Panc1 (cell line): ENCODE measurements at regions not wholly inside any gene's neighbourhood (a gene's known extent, or its start where the extent isn't known, plus 50 kb on each side); places are given as distances from the start of the nearest gene placed in this dataset.

ENCODE experiments used
- POLR2AphosphoS5 ChIP-seq: IDR thresholded peaks from 2 replicates; pipeline ENCODE4 v1.6.1; 2012; ENCODE audit warnings: mild to moderate bottlenecking, low read depth, low read length, moderate library complexity
- SIN3A ChIP-seq: IDR thresholded peaks from 2 replicates; pipeline ENCODE4 v1.6.1; 2012; ENCODE audit warnings: low read depth, mild to moderate bottlenecking, low read length, moderate library complexity, borderline replicate concordance; ENCODE audit not compliant: insufficient read depth
- TCF7L2 ChIP-seq: IDR thresholded peaks from 2 replicates; pipeline ENCODE4 v1.6.1; 2011; ENCODE audit warnings: mild to moderate bottlenecking, low read depth, low read length, inconsistent platforms
- TF ChIP-seq, protein P1 (sequence below): fragments of 450-650 bp; IDR thresholded peaks from 2 replicates; pipeline ENCODE4 v1.5.1; 2017; ENCODE audit warnings: mild to moderate bottlenecking
- TF ChIP-seq, protein P2 (sequence below), 2 experiments: IDR thresholded peaks; 2 replicates each; pipeline ENCODE4 v1.6.1; 2011 to 2012; ENCODE audit warnings: low read depth in 2 of 2, control low read depth in 1 of 2, low read length in 1 of 2, mild to moderate bottlenecking in 1 of 2, moderate library complexity in 1 of 2; ENCODE audit not compliant: insufficient read depth in 1 of 2

DNA sequence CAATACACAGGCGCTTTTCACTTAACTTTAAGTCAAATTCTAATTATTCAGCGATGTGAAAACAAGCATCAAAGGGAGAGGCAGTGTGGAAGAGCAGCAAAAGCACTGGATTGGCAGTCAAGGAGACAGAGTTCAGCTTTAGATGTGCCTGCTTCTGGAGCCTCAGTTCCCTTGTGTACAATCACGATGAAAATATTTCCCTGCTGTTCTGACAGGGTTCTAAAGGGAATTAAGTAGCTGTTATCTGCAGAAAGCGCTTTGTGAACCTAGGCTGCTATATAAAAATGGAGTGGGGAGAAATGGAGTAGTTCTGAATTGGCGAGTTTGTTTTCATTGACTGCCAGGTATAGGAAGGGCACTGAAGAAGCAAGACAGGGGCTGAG, 237.8 kb upstream of the SP8 start:
- TF ChIP-seq, protein P1, sequence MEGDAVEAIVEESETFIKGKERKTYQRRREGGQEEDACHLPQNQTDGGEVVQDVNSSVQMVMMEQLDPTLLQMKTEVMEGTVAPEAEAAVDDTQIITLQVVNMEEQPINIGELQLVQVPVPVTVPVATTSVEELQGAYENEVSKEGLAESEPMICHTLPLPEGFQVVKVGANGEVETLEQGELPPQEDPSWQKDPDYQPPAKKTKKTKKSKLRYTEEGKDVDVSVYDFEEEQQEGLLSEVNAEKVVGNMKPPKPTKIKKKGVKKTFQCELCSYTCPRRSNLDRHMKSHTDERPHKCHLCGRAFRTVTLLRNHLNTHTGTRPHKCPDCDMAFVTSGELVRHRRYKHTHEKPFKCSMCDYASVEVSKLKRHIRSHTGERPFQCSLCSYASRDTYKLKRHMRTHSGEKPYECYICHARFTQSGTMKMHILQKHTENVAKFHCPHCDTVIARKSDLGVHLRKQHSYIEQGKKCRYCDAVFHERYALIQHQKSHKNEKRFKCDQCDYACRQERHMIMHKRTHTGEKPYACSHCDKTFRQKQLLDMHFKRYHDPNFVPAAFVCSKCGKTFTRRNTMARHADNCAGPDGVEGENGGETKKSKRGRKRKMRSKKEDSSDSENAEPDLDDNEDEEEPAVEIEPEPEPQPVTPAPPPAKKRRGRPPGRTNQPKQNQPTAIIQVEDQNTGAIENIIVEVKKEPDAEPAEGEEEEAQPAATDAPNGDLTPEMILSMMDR, result no peak
- TF ChIP-seq, protein P2, sequence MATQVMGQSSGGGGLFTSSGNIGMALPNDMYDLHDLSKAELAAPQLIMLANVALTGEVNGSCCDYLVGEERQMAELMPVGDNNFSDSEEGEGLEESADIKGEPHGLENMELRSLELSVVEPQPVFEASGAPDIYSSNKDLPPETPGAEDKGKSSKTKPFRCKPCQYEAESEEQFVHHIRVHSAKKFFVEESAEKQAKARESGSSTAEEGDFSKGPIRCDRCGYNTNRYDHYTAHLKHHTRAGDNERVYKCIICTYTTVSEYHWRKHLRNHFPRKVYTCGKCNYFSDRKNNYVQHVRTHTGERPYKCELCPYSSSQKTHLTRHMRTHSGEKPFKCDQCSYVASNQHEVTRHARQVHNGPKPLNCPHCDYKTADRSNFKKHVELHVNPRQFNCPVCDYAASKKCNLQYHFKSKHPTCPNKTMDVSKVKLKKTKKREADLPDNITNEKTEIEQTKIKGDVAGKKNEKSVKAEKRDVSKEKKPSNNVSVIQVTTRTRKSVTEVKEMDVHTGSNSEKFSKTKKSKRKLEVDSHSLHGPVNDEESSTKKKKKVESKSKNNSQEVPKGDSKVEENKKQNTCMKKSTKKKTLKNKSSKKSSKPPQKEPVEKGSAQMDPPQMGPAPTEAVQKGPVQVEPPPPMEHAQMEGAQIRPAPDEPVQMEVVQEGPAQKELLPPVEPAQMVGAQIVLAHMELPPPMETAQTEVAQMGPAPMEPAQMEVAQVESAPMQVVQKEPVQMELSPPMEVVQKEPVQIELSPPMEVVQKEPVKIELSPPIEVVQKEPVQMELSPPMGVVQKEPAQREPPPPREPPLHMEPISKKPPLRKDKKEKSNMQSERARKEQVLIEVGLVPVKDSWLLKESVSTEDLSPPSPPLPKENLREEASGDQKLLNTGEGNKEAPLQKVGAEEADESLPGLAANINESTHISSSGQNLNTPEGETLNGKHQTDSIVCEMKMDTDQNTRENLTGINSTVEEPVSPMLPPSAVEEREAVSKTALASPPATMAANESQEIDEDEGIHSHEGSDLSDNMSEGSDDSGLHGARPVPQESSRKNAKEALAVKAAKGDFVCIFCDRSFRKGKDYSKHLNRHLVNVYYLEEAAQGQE (IDR thresholded peaks at IDR 0.05; ENCODE audit: insufficient read depth in 1 of 2, low read depth in 2 of 2, low read length in 1 of 2), result no peak
- TF ChIP-seq SIN3A, result no peak
- TF ChIP-seq POLR2AphosphoS5, result no peak
- TF ChIP-seq TCF7L2, result no peak
